ACHN (cell line): ENCODE measurements at regions not wholly inside any gene's neighbourhood (a gene's known extent, or its start where the extent isn't known, plus 50 kb on each side); places are given as distances from the start of the nearest gene placed in this dataset.

Experiments
- DNase-seq: peaks from one replicate; pipeline ENCODE4 v3.0.0-alpha.2; 2015
- in situ Hi-C: cut with HindIII; loops from 2 replicates; pipeline ENCODE4 v1.10.0; 2017; ENCODE audit warnings: low sequenced_read_pairs, low pct_ligation_motif_present, low pct_unique_long_range_greater_than_20kb

DNA sequence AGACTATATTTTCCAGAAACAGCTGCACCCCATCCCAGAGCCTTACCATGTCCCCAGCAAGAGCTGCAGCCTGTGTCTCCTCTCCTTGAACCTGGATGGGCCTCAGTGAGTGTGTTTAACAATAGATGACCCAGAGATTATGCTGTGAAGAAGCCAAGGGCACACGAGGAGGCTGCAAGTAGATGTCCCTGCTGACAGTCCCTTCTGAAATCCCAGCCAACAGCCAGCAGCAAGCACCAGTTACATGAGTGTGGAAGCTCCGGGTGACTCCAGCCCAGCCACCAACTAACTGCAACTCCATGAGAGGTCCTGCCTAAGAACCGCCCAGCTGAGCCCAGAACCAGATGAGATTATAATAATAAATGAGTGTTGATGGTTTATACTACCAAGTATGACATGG is 191.7 kb downstream of the BCL11B start:
- no peak for DNase-seq
- in situ Hi-C loops, result no loop called here

DNA sequence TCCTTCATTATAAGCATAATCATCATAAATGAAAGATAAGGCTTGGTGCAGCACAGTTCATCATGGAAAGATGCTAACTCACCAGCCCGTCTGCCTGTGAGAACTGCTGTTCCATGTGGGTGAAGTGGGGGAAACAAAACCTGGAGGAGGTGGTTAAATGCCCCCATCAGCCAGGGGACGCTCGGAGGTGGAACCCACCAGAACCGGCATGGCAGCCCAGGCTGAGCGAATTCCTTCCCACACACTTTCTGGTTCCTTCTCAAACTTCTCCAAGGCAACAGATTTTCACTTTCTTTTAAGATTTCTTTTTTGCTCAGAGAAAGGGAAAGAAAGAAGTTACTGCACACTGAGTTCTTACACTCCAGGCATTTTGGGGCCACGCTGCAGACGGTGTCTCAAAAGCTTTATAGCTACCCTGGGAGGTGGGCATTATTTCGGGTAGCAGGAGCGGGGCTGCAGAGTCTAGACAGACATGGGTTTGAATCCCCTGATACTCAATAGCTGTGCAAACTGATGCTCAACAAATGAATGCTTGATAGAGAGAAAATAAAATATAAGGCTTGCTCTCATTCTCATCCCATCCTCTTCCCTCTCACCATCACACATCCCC is 190.7 kb downstream of the BCL11B start:
- in situ Hi-C loops, result no loop called here

DNA sequence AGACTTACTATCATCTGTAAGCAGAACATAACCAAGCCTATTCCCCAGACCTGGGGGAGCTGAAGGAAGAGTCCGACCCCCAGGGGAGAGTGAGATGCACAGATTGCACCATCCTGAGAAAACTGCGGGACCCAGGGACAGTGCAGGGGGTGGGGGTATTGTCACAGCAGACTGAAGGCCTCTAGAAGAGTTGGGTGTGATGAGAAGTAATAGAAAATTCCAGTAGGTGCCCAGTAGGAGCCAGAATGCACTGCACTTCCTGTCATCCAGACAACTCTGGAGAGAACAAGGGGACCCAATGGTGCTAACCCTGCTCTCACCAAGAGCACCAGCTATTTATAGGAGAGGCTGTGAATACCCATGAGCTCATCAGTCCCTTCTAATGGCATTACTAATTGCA is 190.1 kb downstream of the BCL11B start:
- no peak for DNase-seq
- in situ Hi-C loops, result no loop called here

More for the DNA sequence above, 190.7 kb downstream of the BCL11B start:
- DNase-seq, result no peak

DNA sequence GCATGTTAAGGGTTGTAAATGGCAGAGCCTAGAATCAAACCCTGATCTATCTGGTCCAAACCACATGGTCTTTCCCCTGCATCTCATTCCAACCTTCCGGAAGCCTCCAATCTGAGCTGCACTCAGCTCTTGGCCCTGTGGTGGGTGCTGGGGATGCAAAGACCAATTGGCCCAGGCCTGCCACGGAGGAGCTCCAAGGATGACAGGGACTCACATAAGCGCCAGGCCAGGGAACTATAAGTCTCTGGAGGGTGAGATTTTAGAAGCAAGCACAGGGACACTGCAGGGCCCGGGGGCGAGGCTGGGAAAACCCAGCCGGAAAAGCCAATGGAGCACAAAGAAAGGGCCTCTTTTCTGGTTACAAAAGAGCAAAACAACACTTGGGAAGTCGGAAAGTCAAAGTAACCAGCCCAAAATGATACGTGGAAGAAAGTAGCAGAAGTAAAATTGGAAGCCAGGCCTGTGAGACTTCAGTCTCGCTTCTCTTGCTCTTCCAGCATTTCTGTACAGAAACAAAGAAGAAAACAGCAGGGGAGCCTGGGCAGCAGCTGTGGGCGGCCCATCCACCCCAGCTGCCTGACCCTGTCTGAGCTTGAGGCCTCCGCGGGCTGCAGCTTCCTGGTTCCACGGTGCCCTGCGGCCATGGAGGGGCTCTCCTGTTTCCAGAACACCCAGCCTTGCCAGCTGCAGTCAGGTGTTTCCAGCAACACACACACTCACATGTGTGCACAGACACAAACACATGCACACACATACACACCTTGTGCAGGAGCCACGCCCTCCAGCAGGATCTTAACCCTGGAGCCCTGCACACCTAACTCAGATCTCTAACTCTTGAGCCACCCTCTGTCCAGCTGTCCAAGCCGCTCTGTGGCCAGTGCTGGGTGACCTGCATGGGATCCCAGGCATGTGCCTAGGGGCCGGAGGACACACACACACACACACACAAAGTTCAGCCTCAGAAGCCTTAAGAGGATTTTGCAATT is 178.2 kb downstream of the BCL11B start:
- DNase-seq, result no peak

DNA sequence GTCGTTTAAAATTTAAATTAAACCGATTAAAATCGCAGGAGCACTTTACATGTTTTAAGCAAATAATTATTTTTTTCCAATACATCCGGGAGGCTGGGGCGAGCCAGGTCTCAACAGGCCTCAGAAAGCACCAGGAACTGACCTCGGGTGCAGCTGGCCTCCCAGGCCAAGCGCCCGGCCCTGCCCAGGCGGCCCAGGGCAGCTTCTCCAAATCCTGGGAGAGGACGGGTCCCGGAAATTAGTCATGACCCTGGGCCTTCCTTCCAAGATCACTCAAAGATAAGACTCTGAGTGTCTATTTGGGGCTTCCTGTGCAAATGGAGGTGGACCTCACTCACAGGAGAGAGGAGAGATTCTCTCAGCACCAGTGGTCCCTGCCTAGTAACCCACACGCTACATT is 177.1 kb downstream of the BCL11B start:
- DNase-seq, result no peak
- in situ Hi-C loops, result no loop called here

More for the DNA sequence above, 178.2 kb downstream of the BCL11B start:
- in situ Hi-C loops, result no loop called here

DNA sequence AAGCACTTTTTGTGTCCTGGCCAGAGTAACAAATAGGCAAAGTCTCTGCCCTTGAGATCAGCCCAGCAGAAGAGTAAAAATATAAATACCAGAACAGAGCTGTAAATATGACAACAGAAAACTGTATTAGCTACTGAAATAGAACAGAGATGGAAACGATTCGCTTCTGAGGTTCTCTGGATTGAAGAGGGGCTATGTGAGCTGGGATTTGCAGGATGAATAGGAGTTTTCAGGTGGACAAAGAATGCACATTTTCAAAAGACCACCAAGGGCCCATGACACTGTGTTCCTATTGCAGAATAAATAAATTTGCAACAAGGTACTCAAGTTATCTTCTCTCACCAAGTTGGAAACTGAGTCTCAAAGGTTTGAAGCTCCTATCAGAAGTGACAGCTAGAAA is 176.6 kb downstream of the BCL11B start:
- in situ Hi-C loops, result no loop called here
- DNase-seq, result no peak

DNA sequence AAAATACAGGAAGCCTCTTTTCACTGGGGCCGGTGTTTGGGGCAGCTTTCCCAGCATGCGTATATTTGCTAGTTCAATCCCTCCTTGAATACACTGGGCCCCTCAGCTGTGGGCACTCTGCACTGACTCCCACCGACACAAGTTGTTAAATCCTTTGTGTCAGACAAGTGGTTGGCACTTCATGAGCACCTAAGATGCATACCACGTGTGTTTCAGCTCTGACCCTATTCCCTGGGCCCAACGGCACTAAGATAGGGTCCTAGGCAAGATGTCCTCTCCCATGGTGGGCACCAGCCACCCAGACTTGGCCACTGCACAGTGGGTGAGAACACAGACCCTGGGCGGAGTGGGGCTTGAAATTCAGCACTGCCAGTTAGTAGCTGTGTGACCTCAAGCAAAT is 173.8 kb downstream of the BCL11B start:
- in situ Hi-C loops, result no loop called here
- no peak for DNase-seq

DNA sequence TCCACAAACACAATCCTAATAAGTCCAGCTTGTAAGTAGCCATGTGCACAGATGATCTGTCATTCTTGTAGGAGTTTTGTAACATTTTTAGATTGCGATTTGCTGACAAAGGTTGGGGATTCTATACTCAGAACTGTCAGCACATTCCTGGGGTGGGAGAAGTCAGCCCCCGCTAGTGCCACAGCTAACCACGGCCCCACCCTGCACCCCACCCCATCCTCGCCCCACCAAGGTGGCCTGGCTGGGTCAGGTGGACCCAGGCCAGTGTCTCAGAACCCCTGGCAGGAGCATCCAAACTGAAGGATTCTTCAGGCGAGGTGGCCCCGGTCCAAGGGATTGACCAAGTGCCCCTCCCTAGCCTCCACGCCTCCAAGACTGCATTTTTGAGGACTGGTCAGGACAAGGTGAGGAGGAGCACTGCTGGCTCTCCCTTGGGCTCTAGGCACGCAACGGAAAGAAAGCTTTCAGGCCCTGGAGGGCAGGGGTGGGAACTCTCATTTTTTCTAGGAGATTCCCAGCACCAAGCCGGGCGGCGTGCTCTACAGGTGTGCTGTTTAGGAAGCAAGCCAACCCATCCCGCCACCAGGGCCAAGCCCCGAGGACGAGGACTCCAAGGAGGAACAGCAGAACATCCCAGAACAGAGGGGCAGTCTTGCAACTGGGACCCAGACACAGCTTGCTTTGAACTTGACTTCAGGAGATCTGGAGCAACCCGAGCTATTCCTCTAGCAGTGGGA is 172.8 kb downstream of the BCL11B start:
- no peak for DNase-seq
- in situ Hi-C loops, result no loop called here

DNA sequence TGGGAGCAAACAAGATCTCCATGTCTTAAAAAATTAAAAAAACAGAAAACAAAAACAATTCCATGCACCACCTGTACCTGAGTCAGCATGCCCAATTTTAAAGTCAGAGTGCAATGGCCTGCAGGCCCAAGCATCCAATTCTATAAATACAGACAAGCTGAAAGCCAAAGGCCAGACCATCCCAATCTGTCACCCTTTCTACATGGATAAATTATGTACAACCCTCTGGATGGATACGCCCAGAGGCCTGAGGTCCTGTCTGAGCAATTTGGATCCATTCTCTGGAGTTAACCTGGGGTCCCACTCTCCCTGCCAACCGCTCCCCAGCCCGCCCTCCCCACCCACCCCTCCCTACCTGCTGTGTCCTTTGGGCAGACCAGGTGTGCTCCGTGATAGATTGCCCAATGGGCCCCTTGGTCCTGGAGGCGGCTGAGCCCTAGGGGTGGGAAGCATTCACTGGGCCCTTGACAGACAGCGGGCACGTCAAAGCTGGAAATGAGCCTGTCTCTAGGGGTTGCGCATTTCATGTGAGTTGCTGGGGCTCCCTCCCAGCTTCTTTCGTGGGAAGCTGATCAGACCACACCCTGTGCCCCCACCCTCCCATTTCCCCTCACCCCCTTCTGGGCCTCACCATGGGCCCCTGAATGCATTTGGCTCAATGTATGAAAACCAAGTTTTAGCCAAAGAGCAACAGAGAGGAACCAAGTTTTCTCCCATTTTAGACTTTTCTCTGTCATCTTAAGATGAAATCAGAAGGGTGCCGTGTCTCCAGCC is 171.3 kb downstream of the BCL11B start:
- in situ Hi-C loops, result no loop called here
- no peak for DNase-seq

DNA sequence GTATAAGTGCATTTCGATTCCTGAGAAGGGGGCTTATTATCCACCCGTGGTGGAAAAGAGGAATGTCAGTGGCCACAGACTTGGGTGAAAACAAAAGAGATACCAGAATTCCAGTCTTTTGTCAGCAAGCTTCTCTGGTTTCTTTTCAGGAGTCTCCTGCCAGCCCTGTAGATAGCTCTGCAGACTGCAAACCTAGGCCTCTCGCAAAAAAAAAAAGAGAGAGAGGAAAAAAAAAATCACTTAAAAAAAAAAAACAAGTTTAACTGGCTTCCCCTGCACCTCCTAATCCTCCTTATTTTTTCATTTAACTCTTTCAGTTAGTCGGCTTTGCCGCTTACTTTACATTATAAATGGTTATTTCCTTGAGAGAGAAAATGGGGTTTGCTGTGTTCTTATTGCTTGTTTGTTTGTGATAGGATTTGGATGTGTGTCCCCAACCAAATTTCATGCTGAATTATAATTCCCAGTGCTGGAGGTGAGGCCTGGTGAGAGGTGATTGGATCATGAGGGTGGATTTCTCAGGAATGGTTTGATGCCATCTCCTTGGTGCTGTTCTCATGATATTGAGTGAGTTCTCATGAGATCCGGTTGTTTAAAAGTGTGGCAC is 170.0 kb downstream of the BCL11B start:
- in situ Hi-C loops, result no loop called here
- no peak for DNase-seq

DNA sequence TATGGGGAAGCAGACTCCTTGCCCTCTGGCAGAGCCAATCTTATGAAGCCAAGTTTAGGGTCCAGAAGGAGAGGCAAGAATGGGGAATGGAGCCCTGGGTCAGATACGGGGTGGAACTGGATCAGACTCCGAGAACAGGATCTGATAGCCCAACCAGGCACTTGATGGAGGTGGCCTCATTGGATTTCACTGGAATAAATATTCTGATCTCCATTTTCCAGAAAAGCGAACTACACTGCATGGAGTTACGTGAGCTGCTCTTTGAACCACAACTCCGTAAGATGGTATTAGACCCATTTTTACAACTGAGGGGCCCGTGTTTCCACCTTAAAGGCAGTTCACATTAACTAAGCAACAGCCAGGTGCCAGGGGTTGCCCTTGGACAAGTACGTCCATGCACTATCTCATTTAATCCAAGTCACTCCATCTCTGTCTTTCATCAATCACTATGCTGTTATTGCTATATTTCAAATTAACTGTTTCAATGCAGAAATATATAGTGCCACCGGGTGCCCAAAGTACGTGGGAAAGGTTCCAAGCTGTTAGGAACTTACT is 155.2 kb downstream of the BCL11B start:
- no peak for DNase-seq
- in situ Hi-C loops, result no loop called here

DNA sequence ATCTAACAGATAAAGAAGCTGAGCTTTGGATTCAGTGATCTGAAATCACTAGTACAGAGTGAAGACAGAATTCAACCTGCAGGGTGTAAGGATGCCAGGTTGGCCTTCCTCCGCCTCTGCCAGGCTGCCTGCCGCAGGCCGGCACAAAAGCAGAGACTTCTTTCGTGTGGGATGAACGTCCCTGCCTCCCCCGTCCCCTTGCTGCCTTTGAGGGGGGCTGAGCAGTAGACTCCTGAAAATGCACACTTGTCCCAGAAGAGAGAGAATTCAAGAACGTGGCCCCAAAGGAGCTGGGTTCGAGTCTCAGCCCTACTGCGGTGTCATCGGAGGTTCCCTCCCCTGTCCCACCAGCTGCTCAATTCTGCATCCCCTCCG is 154.3 kb downstream of the BCL11B start:
- in situ Hi-C loops, result no loop called here
- DNase-seq, result no peak

DNA sequence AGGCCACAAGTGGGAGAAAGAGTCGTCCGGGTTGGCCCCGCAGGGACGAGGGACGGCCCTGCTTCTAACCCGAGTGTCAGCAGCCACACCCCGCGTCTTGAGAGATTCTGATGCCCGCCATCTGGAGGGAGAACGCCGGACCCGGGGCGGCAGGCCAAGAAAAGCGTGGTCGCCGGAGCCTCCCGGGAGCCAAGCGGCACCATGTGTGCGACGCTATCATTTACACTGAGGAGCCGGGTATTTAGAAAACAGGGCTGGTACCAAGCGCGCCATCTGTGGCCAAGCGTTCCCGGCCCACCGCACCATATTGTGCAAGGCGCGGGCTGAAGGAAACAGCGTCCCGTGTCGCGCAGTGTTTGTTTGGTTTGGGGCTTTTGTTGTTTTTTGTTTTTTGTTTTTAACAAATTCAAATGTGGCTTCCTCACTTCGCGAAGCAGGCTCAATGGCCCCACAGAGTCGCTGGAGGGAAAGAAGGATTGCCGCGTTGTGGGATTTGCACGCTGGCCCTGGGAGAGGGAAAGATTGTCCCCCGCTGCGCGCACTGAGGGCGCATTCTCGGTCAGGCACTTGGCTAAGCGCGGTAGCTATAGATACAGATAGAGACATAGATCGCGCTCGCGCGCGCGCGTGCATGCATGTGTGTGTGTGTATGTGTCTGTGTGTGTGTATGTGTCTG is 153.8 kb downstream of the BCL11B start:
- no peak for DNase-seq
- in situ Hi-C loops, result no loop called here

DNA sequence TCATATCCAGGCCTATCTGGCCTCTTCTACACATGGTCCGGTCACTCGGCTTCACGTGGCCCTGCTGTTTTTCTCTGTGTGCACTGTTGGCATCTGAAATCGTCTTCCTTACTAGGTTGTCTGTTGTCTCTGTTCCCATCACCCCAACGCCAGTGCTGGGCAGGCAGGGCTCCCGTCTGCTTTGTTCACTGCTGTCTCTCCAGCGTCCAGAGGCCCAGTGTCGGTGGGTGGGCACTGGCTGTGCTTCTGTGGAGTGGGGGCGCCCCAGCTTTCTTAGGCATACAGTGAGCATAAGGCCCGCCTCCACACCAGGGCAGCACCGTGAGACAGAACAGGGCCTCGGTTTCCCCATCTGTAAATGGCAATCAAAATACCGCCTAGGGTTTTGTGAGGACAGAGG is 153.1 kb downstream of the BCL11B start:
- in situ Hi-C loops, result no loop called here
- DNase-seq, result no peak
